K562 (cell line): ENCODE measurements at regions not wholly inside any gene's neighbourhood (a gene's known extent, or its start where the extent isn't known, plus 50 kb on each side); places are given as distances from the start of the nearest gene placed in this dataset.

Experiments used
- ATAC-seq: fragments of 200-7000 bp; cut with Tn5 transposase; 3 replicates; pipeline ENCODE4 v1.9.1; 2020; ENCODE audit warnings: moderate library complexity
- BruUV-seq: library from RNA; stranded (reverse); fragments of 400-500 nt; replicated peaks from 2 replicates; lab custom pipeline; 2021; lab: Mats Ljungman, UMichigan
- CTCF ChIA-PET: fragments of 300-600 bp; formaldehyde crosslinking; extraction: SDS; loops from one replicate; lab custom pipeline; 2021; ENCODE audit warnings: low intra/inter-chr PET ratio; lab: Yijun Ruan, JAX
- POLR2A ChIA-PET: fragments of 300-600, 350-650 bp; sonication (Branson Sonifier 250); formaldehyde crosslinking; extraction: SDS; loops from one replicate; lab custom pipeline; 2021; ENCODE audit warnings: antibody characterized with exemption, inconsistent platforms; lab: Yijun Ruan, JAX
- DNase-seq, 4 experiments: peaks; one replicate each; pipeline versions ENCODE4 v3.0.0 to v3.0.0-alpha.2; 2011 to 2018; ENCODE audit warnings: low spot score in 3 of 4, mixed read lengths in 3 of 4; ENCODE audit errors: extremely low read depth in 1 of 4
- FAIRE-seq: peaks from 2 replicates; lab custom pipeline; 2011; peaks lifted over from hg19 to GRCh38; lab: Jason Lieb, UNC
- H2AFZ ChIP-seq: 2 replicates; pipeline ENCODE4 v1.6.0; 2011; ENCODE audit warnings: low read depth, low read length, control low read depth, inconsistent platforms
- H3K27ac ChIP-seq: fragments of 200-600 bp; 3 replicates; pipeline ENCODE4 v1.8.0; 2011; ENCODE audit warnings: low read depth, mild to moderate bottlenecking, control low read depth, inconsistent platforms, low read length, moderate library complexity, mixed read lengths; ENCODE audit errors: extremely low read depth
- H3K27me3 ChIP-seq, 2 experiments: fragments of 300-600 bp in 1 of 2; 2 replicates in 1 of 2; 3 replicates in 1 of 2; pipeline versions ENCODE4 v1.6.0 to v1.8.0; 2011; ENCODE audit warnings: inconsistent platforms in 2 of 2, low read length in 2 of 2, mild to moderate bottlenecking in 1 of 2, mixed read lengths in 1 of 2, moderate library complexity in 1 of 2; ENCODE audit not compliant: control insufficient read depth in 2 of 2, insufficient read depth in 2 of 2
- H3K36me3 ChIP-seq: fragments of 300-600 bp; 3 replicates; pipeline ENCODE4 v1.8.0; 2011; ENCODE audit warnings: mild to moderate bottlenecking, low read length, inconsistent platforms; ENCODE audit not compliant: control insufficient read depth, insufficient read depth
- H3K4me1 ChIP-seq, 2 experiments: fragments of 200-600 bp in 1 of 2; replicated peaks in 1 of 2; 2 replicates in 1 of 2; 3 replicates in 1 of 2; pipeline versions ENCODE4 v1.5.1 to v1.8.0; 2011; ENCODE audit warnings: inconsistent platforms in 2 of 2, low read length in 2 of 2, mild to moderate bottlenecking in 1 of 2, mixed read lengths in 1 of 2, moderate library complexity in 1 of 2; ENCODE audit not compliant: control insufficient read depth in 2 of 2, insufficient read depth in 2 of 2
- H3K4me2 ChIP-seq: 2 replicates; pipeline ENCODE4 v1.6.1; 2011; ENCODE audit warnings: low read length, control low read depth, inconsistent platforms, mixed read lengths; ENCODE audit not compliant: insufficient read depth
- H3K4me3 ChIP-seq: fragments of 200-600 bp; sonication (generic), shearing (Covaris generic); 2 replicates; pipeline ENCODE4 v1.5.1; 2016; ENCODE audit warnings: control low read depth, inconsistent platforms
- H3K79me2 ChIP-seq: fragments of 200-600 bp; 3 replicates; pipeline ENCODE4 v1.8.0; 2011; ENCODE audit warnings: low read length, inconsistent platforms; ENCODE audit not compliant: control insufficient read depth, insufficient read depth
- H3K9ac ChIP-seq, 2 experiments: 2 replicates each; pipeline versions ENCODE4 v1.6.0 to v1.6.1; 2011; ENCODE audit warnings: low read depth in 2 of 2, low read length in 2 of 2, control low read depth in 1 of 2, inconsistent platforms in 1 of 2, mild to moderate bottlenecking in 1 of 2, mixed read lengths in 1 of 2; ENCODE audit not compliant: insufficient read depth in 1 of 2
- H3K9me1 ChIP-seq: one replicate; pipeline ENCODE4 v1.6.0; 2011; ENCODE audit warnings: inconsistent platforms, mild to moderate bottlenecking, low read length, moderate library complexity; ENCODE audit not compliant: control insufficient read depth, insufficient read depth
- H3K9me3 ChIP-seq: replicated peaks from 2 replicates; pipeline ENCODE4 v1.5.1; 2011; ENCODE audit warnings: low read depth, low read length, inconsistent platforms; ENCODE audit not compliant: control insufficient read depth, insufficient read depth
- H4K20me1 ChIP-seq: replicated peaks from 2 replicates; pipeline ENCODE4 v1.6.1; 2011; ENCODE audit warnings: low read length, inconsistent platforms, mixed read lengths; ENCODE audit not compliant: control insufficient read depth, insufficient read depth
- BRCA1 ChIP-seq, 2 experiments: fragments of 450-650 bp in 1 of 2; sonication (generic) in 1 of 2; formaldehyde crosslinking in 1 of 2; IDR thresholded peaks; 2 replicates each; pipeline versions ENCODE4 v1.5.0 to v1.6.1; 2017 to 2020; ENCODE audit warnings: mild to moderate bottlenecking in 1 of 2, missing genetic modification reagents in 1 of 2
- ELF4 ChIP-seq: fragments of 450-650 bp; formaldehyde crosslinking; IDR thresholded peaks from 2 replicates; pipeline ENCODE4 v1.4.0; 2022; ENCODE audit warnings: missing genetic modification characterization
- EP300 ChIP-seq: IDR thresholded peaks from 2 replicates; pipeline ENCODE4 v1.6.1; 2012; ENCODE audit warnings: low read length, improper control_type of control experiment
- KAT2B ChIP-seq: IDR thresholded peaks from one replicate; pipeline ENCODE4 v1.6.1; 2012; ENCODE audit warnings: low read depth, mild to moderate bottlenecking, control low read depth, inconsistent platforms, low read length, moderate library complexity
- PRMT5 ChIP-seq: sonication (generic); formaldehyde crosslinking; IDR thresholded peaks from 2 replicates; pipeline ENCODE4 v1.5.0; 2020; ENCODE audit warnings: missing genetic modification reagents
- STAG1 ChIP-seq: sonication (generic); formaldehyde crosslinking; IDR thresholded peaks from 2 replicates; pipeline ENCODE4 v1.5.0; 2020; ENCODE audit warnings: missing genetic modification reagents, borderline replicate concordance
- TAF1 ChIP-seq: IDR thresholded peaks from 2 replicates; pipeline ENCODE4 v1.6.1; 2011; ENCODE audit warnings: mild to moderate bottlenecking, low read length, moderate library complexity; ENCODE audit not compliant: insufficient read depth, control insufficient read depth, severe bottlenecking; ENCODE audit errors: extremely low read depth
- TFAM ChIP-seq: fragments of 250-450 bp; sonication (Bioruptor Pico); conservative IDR thresholded peaks from 2 replicates; pipeline ENCODE4 v1.5.0; 2021; ENCODE audit warnings: mild to moderate bottlenecking, moderate library complexity
- XRCC3 ChIP-seq: fragments of 450-650 bp; IDR thresholded peaks from 2 replicates; pipeline ENCODE4 v1.6.1; 2017; ENCODE audit warnings: mild to moderate bottlenecking, moderate library complexity
- YBX1 ChIP-seq: fragments of 450-650 bp; IDR thresholded peaks from 2 replicates; pipeline ENCODE4 v1.7.1; 2016; ENCODE audit warnings: mild to moderate bottlenecking
- ZBTB33 ChIP-seq: sonication (generic); formaldehyde crosslinking; IDR thresholded peaks from 2 replicates; pipeline ENCODE4 v1.8.1; 2023; ENCODE audit warnings: mild to moderate bottlenecking, missing genetic modification reagents
- ZBTB5 ChIP-seq: fragments of 450-650 bp; IDR thresholded peaks from 2 replicates; pipeline ENCODE4 v1.6.1; 2017; ENCODE audit warnings: antibody characterized with exemption
- ZNF121 ChIP-seq: sonication (generic); formaldehyde crosslinking; conservative IDR thresholded peaks from 2 replicates; pipeline ENCODE4 v1.8.0; 2022; ENCODE audit warnings: missing genetic modification reagents
- WGBS: fragments of 100-300 bp; shearing (Covaris generic); methylation state at CpG from one replicate; pipeline ENCODE4 v1.1.6; 2016; ENCODE audit warnings: low coverage, mixed read lengths; ENCODE audit not compliant: insufficient coverage; ENCODE audit errors: missing lambda C conversion rate; 5-methylcytosine and 5-hydroxymethylcytosine counted together
- in situ Hi-C: fragments of 300-500 bp; cut with MboI; formaldehyde crosslinking; loops from 4 replicates; pipeline ENCODE4 v1.15.0; 2018; ENCODE audit warnings: inconsistent platforms, mixed read lengths
- intact Hi-C: fragments of 100-400 bp; cut with micrococcal nuclease; formaldehyde crosslinking; loops from 2 replicates; pipeline ENCODE4 v1.14.2; 2022

DNA sequence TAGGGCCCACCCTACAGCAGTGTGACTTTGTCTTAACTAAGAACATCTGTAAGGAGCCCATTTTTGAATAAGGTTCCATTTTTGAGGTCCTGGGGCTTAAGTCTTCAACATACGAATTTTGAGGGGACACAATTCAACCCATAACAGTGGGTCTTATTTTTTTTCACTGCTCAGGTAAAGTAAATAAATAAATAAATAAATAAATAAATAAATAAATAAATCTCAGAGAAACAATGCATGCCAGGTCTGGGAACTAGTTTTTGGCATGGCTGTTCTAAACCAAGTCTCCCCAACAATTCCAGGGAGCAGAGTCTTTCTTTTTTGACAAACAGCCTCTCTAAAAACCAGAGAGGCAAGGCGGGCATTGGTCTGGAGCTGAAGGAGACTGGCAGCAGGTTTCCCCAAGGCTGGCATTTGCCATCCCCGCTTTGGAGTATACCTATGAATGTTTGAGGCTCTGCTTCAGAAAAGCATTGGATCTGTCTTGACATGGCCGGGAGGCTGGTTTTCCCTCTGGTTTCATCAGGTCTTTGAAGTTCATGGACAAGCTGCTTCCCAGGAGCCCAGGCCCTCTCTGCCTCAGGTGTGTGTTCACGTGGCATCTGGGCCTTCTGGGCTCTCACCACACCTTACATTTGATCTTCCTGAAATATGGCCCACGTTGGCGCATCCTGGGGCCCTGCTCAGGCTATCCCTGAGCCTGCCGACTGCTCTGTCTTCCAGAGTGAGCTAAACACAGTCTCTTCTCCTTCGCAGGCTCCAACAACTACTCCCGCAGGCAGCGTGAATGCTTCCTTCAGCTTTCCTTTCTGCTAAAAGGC, 545.2 kb downstream of the BCL11B start:
- Histone ChIP-seq H3K27me3 (no peaks in the 10 kb centered on the region), H3K4me3 (no peak overlapping the region), H4K20me1 (no peaks in the 10 kb centered on the region), H3K4me1 (no peaks in the 10 kb centered on the region), H3K9me3 (no peaks in the 10 kb centered on the region), H3K79me2 (no peaks in the 10 kb centered on the region), H3K27ac (no peak overlapping the region), H3K36me3 (no peaks in the 10 kb centered on the region), H3K9me1 (no peaks in the 10 kb centered on the region), H2AFZ (no peak overlapping the region), H3K9ac (no peak overlapping the region), H3K4me2 (no peak overlapping the region)
- BruUV-seq, result no TSS peak
- ATAC-seq (no peak), DNase-seq (no peak), FAIRE-seq (no peak)
- in situ Hi-C loops (no loop called here), intact Hi-C loops (no loop called here)
- WGBS, result 1% methylated on average over 8 of the region's 11 CpGs
- POLR2A ChIA-PET, result no interaction called here
- CTCF ChIA-PET, result no interaction called here
- no peak for TF ChIP-seq ELF4 (CRISPR knock-in tag)
- no peak for TF ChIP-seq ZNF121 (CRISPR knock-in tag)
- no peak for TF ChIP-seq KAT2B
- no peak for TF ChIP-seq BRCA1 (IDR thresholded peaks at IDR 0.05)
- TF ChIP-seq BRCA1 (CRISPR knock-in tag; IDR thresholded peaks at IDR 0.05), result no peak
- TF ChIP-seq TAF1, result no peak
- no peak for TF ChIP-seq ZBTB33
- TF ChIP-seq YBX1, result no peak
- TF ChIP-seq PRMT5, result no peak
- no peak for TF ChIP-seq ZBTB5
- no peak for TF ChIP-seq STAG1 (CRISPR knock-in tag)
- TF ChIP-seq XRCC3, result no peak
- no peak for TF ChIP-seq EP300
- TF ChIP-seq TFAM (CRISPR knock-in tag), result no peak
